ENCODE measurements at regions not wholly inside any gene's neighbourhood (a gene's known extent, or its start where the extent isn't known, plus 50 kb on each side); places are given as distances from the start of the nearest gene placed in this dataset.

DNA sequence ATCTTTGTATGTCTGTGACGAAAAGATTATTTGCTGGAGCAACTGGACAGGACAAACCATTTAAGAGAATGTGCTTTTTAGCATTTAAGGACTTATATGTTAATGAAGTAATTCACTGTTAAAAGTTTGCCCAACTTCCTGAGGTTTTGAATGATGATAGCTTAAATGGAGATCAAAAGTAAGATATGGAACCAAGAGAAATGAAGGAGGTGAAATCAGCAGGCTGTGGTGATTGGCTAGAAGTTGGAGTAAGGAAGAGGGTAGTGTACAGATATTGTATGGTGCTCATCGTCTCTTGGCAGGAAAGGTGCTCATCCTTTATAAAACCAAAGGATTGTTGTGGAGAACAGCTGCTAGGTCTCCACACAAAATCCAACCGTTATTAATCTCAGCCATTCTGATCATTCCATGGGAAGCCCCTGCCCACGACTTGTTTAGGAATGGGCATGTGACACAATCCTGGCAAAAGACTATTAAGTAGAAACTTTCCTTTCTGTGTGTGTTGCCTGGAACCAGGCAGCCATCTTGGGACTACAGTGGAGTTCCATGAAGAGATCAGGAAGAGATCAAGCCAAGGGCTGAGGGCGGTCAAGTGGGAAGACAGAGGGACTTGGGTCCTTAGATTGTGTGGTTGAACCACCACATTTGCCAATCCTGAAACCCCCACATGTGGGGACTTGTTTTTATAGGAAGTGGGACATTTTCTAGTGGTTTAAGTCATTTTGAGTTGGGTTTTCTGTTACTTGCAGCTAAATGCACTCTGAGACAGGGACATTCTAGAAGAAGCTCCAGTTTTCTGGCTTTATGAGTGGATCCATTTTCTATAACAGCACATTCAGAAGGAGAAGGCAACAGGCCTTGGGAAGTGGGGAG is 56.8 kb upstream of the CHST11 start:
- H3K27ac ChIP-seq (ENCODE audit: low read depth, low read length): no peak overlapping the region
- DNase-seq: no peak
- Mint-ChIP-seq H3K9me3 (peaks cover under 1 to 5% (median 2%) of the 10 kb centered on the region in 5 donors), H3K4me1 (peaks cover 10 to 17% (median 12%) of the 10 kb centered on the region in 3 donors), H3K4me3 (no peak overlapping the region), H3K36me3 (peaks cover 0 to 23% (median 5%) of the 10 kb centered on the region in 3 donors), H3K27me3 (no peaks in the 10 kb centered on the region), H3K27ac (no peak overlapping the region)
- ChIA-PET CTCF (no interaction called here), POLR2A (no interaction called here)
- no peaks in the 10 kb centered on the region for H3K27me3 ChIP-seq (ENCODE audit: insufficient read depth, low read length, poor library complexity, severe bottlenecking)
- no peaks in the 10 kb centered on the region for H3K4me1 ChIP-seq (ENCODE audit: insufficient read depth, low read length)
- H3K36me3 ChIP-seq (ENCODE audit: insufficient read depth, low read length): no peaks in the 10 kb centered on the region
- H3K4me3 ChIP-seq (ENCODE audit: low read length): no peak overlapping the region
- H3K9me3 ChIP-seq (ENCODE audit: low read length): no peaks in the 10 kb centered on the region

DNA sequence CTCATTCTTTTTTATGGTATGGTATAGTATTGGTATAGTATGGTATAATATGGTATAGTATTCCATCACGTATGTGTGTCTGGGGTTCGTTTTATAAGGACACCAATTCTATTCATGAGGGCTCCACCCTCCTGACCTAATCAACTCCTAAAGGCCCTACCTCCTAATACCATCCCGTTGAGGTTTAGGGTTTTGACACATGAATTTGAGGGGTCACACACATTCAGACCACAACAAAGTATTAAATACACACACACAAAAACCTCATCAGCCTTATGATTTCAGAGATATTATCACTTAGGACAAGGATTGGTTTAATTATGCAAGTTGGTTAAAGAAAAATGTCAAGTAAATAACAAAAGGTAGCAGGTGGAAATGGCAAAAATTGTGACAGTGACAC is 54.1 kb upstream of the CHST11 start:
- Histone ChIP-seq H3K4me1 (ENCODE audit: insufficient read depth, low read length) (no peaks in the 10 kb centered on the region), H3K36me3 (ENCODE audit: insufficient read depth, low read length) (no peaks in the 10 kb centered on the region), H3K4me3 (ENCODE audit: low read length) (no peak overlapping the region), H3K27ac (ENCODE audit: low read depth, low read length) (no peak overlapping the region), H3K9me3 (ENCODE audit: low read length) (no peaks in the 10 kb centered on the region), H3K27me3 (ENCODE audit: insufficient read depth, low read length, poor library complexity, severe bottlenecking) (no peaks in the 10 kb centered on the region)
- peaks cover 0 to 14% (median 1%) of the 10 kb centered on the region in 3 donors for H3K36me3 Mint-ChIP-seq
- peaks cover 0 to 2% of the 10 kb centered on the region in 2 donors for H3K27me3 Mint-ChIP-seq
- ChIA-PET CTCF (no interaction called here), POLR2A (no interaction called here)
- H3K4me1 Mint-ChIP-seq: peaks cover 10 to 17% (median 12%) of the 10 kb centered on the region in 3 donors
- no peak overlapping the region for H3K4me3 Mint-ChIP-seq
- no peaks in the 10 kb centered on the region for H3K9me3 Mint-ChIP-seq
- no peak overlapping the region for H3K27ac Mint-ChIP-seq
- no peak for DNase-seq

DNA sequence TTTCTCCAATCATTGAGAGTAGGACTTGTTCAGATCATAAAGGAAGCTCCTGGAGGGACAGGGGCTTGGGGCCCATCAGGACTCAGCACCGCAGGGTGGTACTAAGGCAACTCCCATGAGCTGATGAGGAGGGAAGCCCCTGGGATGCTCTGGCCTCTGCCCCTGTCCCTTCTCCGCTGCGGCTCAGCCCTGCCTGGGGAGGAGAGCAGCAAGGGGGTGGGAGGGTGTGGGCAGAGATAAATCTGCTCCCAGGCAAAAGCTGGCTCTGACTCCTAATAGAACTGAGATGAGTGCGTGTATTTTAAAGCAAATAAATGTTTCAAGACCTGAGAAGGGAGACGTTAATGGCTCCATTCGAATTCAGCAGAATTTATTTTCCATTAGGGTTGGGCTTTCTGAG is 52.0 kb upstream of the CHST11 start:
- Histone ChIP-seq H3K4me3 (ENCODE audit: low read length) (no peak overlapping the region), H3K4me1 (ENCODE audit: insufficient read depth, low read length) (no peaks in the 10 kb centered on the region), H3K36me3 (ENCODE audit: insufficient read depth, low read length) (no peaks in the 10 kb centered on the region), H3K27ac (ENCODE audit: low read depth, low read length) (no peak overlapping the region), H3K27me3 (ENCODE audit: insufficient read depth, low read length, poor library complexity, severe bottlenecking) (no peaks in the 10 kb centered on the region), H3K9me3 (ENCODE audit: low read length) (no peaks in the 10 kb centered on the region)
- H3K36me3 Mint-ChIP-seq: peaks cover 0 to 12% (median under 1%) of the 10 kb centered on the region in 3 donors
- no peak overlapping the region for H3K4me3 Mint-ChIP-seq
- H3K27me3 Mint-ChIP-seq: peaks cover 0 to 3% of the 10 kb centered on the region in 2 donors
- no peak overlapping the region for H3K27ac Mint-ChIP-seq
- peaks cover 7 to 14% (median 10%) of the 10 kb centered on the region in 3 donors for H3K4me1 Mint-ChIP-seq
- CTCF ChIA-PET: no interaction called here
- POLR2A ChIA-PET: no interaction called here
- no peak for DNase-seq
- no peaks in the 10 kb centered on the region for H3K9me3 Mint-ChIP-seq

DNA sequence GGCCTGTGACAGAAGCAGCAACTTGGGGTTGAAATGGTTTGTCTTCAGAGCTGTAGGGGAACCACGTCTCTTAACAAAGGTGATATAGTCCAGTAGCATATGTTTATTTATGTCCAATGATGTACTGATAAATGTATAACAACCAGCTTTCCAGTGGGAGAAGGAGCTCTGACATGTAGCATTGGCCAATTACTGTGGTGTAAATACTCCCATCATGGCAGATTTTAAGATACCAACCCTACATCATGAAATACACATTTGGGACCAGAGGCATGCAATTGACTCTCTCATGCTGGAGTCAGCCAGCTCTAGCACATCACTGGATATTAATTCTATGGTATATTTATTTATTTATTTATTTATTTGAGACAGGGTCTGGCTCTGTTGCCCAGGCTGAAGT is 50.6 kb upstream of the CHST11 start:
- CTCF ChIA-PET: interaction anchor here (1.0 kb wide), 1 partner anchor 24 kb away, joined by 5 read pairs; no protein-coding TSS in a partner anchor
- no peaks in the 10 kb centered on the region for H3K9me3 ChIP-seq (ENCODE audit: low read length)
- no peak overlapping the region for H3K4me3 ChIP-seq (ENCODE audit: low read length)
- H3K27me3 ChIP-seq (ENCODE audit: insufficient read depth, low read length, poor library complexity, severe bottlenecking): no peaks in the 10 kb centered on the region
- DNase-seq: no peak
- POLR2A ChIA-PET: no interaction called here
- Mint-ChIP-seq H3K4me3 (no peak overlapping the region), H3K4me1 (peaks cover 6 to 8% (median 8%) of the 10 kb centered on the region in 3 donors), H3K27me3 (peaks cover 0 to 3% of the 10 kb centered on the region in 2 donors), H3K9me3 (no peaks in the 10 kb centered on the region), H3K36me3 (peaks cover 0 to 4% (median 0%) of the 10 kb centered on the region in 3 donors), H3K27ac (no peak overlapping the region)
- no peak overlapping the region for H3K27ac ChIP-seq (ENCODE audit: low read depth, low read length)
- no peaks in the 10 kb centered on the region for H3K36me3 ChIP-seq (ENCODE audit: insufficient read depth, low read length)
- no peaks in the 10 kb centered on the region for H3K4me1 ChIP-seq (ENCODE audit: insufficient read depth, low read length)
